WTC11 (cell line): ENCODE measurements at regions not wholly inside any gene's neighbourhood (a gene's known extent, or its start where the extent isn't known, plus 50 kb on each side); places are given as distances from the start of the nearest gene placed in this dataset.
"Not testable (repeated sequence)": the region's sequence is repeated elsewhere in the genome, so short reads cannot be mapped to it uniquely, and the experiment has no call there.

Experiments used
- JAZF1 ChIP-seq: fragments of 250-450 bp; sonication (Bioruptor Pico); IDR thresholded peaks from 2 replicates; pipeline ENCODE4 v1.9.0; 2021; ENCODE audit warnings: moderate library complexity, mild to moderate bottlenecking, inconsistent platforms
- SP1 ChIP-seq: sonication (generic); formaldehyde crosslinking; conservative IDR thresholded peaks from 2 replicates; pipeline ENCODE4 v1.8.1; 2022; ENCODE audit warnings: missing genetic modification reagents
- TF ChIP-seq, protein P1 (sequence below): sonication (generic); formaldehyde crosslinking; IDR thresholded peaks from 2 replicates; pipeline ENCODE4 v1.8.1; 2023; ENCODE audit warnings: mild to moderate bottlenecking, missing genetic modification reagents
- TF ChIP-seq, protein P2 (sequence below): sonication (generic); formaldehyde crosslinking; conservative IDR thresholded peaks from 2 replicates; pipeline ENCODE4 v1.8.1; 2023; ENCODE audit warnings: mild to moderate bottlenecking, low read depth, missing genetic modification reagents, moderate library complexity
- TF ChIP-seq, protein P3 (sequence below): fragments of 200-600 bp; IDR thresholded peaks from 2 replicates; pipeline ENCODE4 v1.8.0; 2022; ENCODE audit warnings: antibody characterized with exemption
- TF ChIP-seq, protein P4 (sequence below): sonication (generic); formaldehyde crosslinking; IDR thresholded peaks from 2 replicates; pipeline ENCODE4 v1.8.0; 2022; ENCODE audit warnings: mild to moderate bottlenecking, missing genetic modification reagents

DNA sequence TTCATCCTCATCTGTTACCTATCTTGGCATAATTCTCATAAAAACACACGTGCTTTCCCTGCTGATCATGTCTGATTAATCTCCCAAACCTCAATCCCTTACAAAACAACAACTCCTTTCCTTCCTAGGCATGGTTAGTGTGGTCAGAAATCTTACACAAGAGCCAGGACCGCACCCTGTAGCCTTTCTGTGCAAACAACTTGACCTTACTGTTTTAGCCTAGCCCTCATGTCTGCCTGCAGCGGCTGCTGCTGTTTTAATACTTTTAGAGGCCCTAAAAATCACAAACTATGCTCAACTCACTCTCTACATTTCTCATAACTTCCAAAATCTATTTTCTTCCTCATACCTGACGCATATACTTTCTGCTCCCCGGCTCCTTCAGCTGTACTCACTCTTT is 103.6 kb upstream of the UST start:
- TF ChIP-seq, protein P1, sequence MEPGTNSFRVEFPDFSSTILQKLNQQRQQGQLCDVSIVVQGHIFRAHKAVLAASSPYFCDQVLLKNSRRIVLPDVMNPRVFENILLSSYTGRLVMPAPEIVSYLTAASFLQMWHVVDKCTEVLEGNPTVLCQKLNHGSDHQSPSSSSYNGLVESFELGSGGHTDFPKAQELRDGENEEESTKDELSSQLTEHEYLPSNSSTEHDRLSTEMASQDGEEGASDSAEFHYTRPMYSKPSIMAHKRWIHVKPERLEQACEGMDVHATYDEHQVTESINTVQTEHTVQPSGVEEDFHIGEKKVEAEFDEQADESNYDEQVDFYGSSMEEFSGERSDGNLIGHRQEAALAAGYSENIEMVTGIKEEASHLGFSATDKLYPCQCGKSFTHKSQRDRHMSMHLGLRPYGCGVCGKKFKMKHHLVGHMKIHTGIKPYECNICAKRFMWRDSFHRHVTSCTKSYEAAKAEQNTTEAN (CRISPR knock-in tag): not testable (repeated sequence)
- TF ChIP-seq, protein P2, sequence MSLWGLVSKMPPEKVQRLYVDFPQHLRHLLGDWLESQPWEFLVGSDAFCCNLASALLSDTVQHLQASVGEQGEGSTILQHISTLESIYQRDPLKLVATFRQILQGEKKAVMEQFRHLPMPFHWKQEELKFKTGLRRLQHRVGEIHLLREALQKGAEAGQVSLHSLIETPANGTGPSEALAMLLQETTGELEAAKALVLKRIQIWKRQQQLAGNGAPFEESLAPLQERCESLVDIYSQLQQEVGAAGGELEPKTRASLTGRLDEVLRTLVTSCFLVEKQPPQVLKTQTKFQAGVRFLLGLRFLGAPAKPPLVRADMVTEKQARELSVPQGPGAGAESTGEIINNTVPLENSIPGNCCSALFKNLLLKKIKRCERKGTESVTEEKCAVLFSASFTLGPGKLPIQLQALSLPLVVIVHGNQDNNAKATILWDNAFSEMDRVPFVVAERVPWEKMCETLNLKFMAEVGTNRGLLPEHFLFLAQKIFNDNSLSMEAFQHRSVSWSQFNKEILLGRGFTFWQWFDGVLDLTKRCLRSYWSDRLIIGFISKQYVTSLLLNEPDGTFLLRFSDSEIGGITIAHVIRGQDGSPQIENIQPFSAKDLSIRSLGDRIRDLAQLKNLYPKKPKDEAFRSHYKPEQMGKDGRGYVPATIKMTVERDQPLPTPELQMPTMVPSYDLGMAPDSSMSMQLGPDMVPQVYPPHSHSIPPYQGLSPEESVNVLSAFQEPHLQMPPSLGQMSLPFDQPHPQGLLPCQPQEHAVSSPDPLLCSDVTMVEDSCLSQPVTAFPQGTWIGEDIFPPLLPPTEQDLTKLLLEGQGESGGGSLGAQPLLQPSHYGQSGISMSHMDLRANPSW: not testable (repeated sequence)
- TF ChIP-seq, protein P3, sequence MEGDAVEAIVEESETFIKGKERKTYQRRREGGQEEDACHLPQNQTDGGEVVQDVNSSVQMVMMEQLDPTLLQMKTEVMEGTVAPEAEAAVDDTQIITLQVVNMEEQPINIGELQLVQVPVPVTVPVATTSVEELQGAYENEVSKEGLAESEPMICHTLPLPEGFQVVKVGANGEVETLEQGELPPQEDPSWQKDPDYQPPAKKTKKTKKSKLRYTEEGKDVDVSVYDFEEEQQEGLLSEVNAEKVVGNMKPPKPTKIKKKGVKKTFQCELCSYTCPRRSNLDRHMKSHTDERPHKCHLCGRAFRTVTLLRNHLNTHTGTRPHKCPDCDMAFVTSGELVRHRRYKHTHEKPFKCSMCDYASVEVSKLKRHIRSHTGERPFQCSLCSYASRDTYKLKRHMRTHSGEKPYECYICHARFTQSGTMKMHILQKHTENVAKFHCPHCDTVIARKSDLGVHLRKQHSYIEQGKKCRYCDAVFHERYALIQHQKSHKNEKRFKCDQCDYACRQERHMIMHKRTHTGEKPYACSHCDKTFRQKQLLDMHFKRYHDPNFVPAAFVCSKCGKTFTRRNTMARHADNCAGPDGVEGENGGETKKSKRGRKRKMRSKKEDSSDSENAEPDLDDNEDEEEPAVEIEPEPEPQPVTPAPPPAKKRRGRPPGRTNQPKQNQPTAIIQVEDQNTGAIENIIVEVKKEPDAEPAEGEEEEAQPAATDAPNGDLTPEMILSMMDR: not testable (repeated sequence)
- not testable (repeated sequence) for TF ChIP-seq SP1, JAZF1 (CRISPR knock-in tag)
- TF ChIP-seq, protein P4, sequence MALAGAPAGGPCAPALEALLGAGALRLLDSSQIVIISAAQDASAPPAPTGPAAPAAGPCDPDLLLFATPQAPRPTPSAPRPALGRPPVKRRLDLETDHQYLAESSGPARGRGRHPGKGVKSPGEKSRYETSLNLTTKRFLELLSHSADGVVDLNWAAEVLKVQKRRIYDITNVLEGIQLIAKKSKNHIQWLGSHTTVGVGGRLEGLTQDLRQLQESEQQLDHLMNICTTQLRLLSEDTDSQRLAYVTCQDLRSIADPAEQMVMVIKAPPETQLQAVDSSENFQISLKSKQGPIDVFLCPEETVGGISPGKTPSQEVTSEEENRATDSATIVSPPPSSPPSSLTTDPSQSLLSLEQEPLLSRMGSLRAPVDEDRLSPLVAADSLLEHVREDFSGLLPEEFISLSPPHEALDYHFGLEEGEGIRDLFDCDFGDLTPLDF (CRISPR knock-in tag): not testable (repeated sequence)
